Ecto neural progenitor cell (in vitro differentiated cells): ENCODE measurements at regions not wholly inside any gene's neighbourhood (a gene's known extent, or its start where the extent isn't known, plus 50 kb on each side); places are given as distances from the start of the nearest gene placed in this dataset.
"Not testable (repeated sequence)": the region's sequence is repeated elsewhere in the genome, so short reads cannot be mapped to it uniquely, and the experiment has no call there.

ENCODE experiments used
- DNase-seq: peaks from one replicate; pipeline ENCODE4 v3.0.0-alpha.2; 2018; ENCODE audit warnings: low spot score

- no peak for DNase-seq
Observed at GRCh38 chr1:189550498-189550897, 927.2 kb downstream of the BRINP3 start.

- no peak for DNase-seq
Observed at GRCh38 chr1:189563784-189564183, 913.9 kb downstream of the BRINP3 start.

- no peak for DNase-seq
Observed at GRCh38 chr1:189567890-189568289, 909.8 kb downstream of the BRINP3 start.

GRCh38 chr1:189596197-189596596 lies 881.5 kb downstream of the BRINP3 start:
- DNase-seq, result no peak

- no peak for DNase-seq
Observed at GRCh38 chr1:189597083-189597482, 880.6 kb downstream of the BRINP3 start.

GRCh38 chr1:189605226-189605625 lies 872.4 kb downstream of the BRINP3 start:
- DNase-seq, result no peak

GRCh38 chr1:189606047-189606446 lies 871.6 kb downstream of the BRINP3 start:
- no peak for DNase-seq

- no peak for DNase-seq
Observed at GRCh38 chr1:189606795-189607476, 870.7 kb downstream of the BRINP3 start.

- DNase-seq, result no peak
Observed at GRCh38 chr1:189607477-189608096, 870.1 kb downstream of the BRINP3 start.

GRCh38 chr1:189609167-189609566 lies 868.5 kb downstream of the BRINP3 start:
- no peak for DNase-seq

GRCh38 chr1:189616893-189617292 lies 860.8 kb downstream of the BRINP3 start:
- DNase-seq, result no peak

- no peak for DNase-seq
Observed at GRCh38 chr1:189619682-189620332, 857.9 kb downstream of the BRINP3 start.

GRCh38 chr1:189620471-189620870 lies 857.2 kb downstream of the BRINP3 start:
- DNase-seq, result no peak

GRCh38 chr1:189623336-189623735 lies 854.3 kb downstream of the BRINP3 start:
- no peak for DNase-seq

GRCh38 chr1:189627427-189627826 lies 850.2 kb downstream of the BRINP3 start:
- no peak for DNase-seq

- no peak for DNase-seq
Observed at GRCh38 chr1:189628857-189629256, 848.8 kb downstream of the BRINP3 start.

- no peak for DNase-seq
Observed at GRCh38 chr1:189633658-189634057, 844.0 kb downstream of the BRINP3 start.

GRCh38 chr1:189637041-189637440 lies 840.6 kb downstream of the BRINP3 start:
- DNase-seq, result no peak

GRCh38 chr1:189644156-189644555 lies 833.5 kb downstream of the BRINP3 start:
- DNase-seq, result not testable (repeated sequence)

GRCh38 chr1:189644970-189645369 lies 832.7 kb downstream of the BRINP3 start:
- DNase-seq, result no peak

GRCh38 chr1:189646066-189646465 lies 831.6 kb downstream of the BRINP3 start:
- DNase-seq, result no peak

- DNase-seq, result no peak
Observed at GRCh38 chr1:189654906-189655305, 822.8 kb downstream of the BRINP3 start.
